NCI-H2196 (cell line): ENCODE measurements at regions not wholly inside any gene's neighbourhood (a gene's known extent, or its start where the extent isn't known, plus 50 kb on each side); places are given as distances from the start of the nearest gene placed in this dataset.
"Not testable (repeated sequence)": the region's sequence is repeated elsewhere in the genome, so short reads cannot be mapped to it uniquely, and the experiment has no call there.

ENCODE experiments used
- DNase-seq: peaks from one replicate; lab custom pipeline; 2025; ENCODE audit not compliant: unreplicated experiment; lab: John Stamatoyannopoulos, UW

- not testable (repeated sequence) for DNase-seq
Measured at GRCh38 chrX:138264095-138264494, 447.4 kb downstream of the FGF13 start.

DNA sequence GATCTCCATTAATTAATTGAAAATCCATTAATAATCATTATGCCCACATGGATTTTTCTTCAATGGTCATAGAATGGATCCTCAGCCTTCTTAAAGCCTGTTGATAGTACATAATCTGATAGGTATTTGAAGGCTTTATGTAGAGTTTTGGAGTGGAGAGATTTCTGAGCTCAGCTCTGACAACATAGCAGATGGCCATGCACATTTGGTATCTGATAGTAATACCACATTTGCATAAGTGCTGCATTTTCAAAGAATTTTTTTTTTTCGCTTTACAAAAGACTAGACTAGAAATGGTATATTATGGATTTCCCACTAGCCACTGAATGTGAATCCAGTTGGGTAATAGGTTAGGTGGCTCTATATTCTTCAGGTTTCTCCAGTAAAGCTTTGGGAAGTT is 440.6 kb downstream of the FGF13 start:
- no peak for DNase-seq

DNA sequence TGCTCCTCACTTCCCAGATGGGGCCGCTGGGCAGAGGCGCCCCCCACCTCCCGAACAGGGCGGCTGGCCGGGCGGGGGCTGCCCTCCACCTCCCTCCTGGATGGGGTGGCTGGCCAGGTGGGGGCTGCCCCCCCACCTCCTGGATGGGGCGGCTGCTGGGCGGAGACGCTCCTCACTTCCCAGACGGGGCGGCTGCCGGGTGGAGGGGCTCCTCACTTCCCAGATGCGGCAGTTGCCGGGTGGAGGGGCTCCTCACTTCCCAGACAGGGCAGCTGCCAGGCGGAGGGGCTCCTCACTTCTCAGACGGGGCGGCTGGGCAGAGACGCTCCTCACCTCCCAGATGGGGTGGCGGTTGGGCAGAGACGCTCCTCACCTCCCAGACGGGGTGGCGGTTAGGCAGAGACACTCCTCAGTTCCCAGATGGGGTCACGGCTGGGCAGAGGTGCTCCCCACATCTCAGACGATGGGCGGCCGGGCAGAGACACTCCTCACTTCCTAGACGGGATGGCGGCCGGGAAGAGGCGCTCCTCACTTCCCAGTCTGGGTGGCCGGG is 428.8 kb downstream of the FGF13 start:
- not testable (repeated sequence) for DNase-seq

GRCh38 chrX:138287205-138287877 is 424.2 kb downstream of the FGF13 start:
- no peak for DNase-seq

GRCh38 chrX:138294951-138295350 is 416.6 kb downstream of the FGF13 start:
- DNase-seq: no peak

DNA sequence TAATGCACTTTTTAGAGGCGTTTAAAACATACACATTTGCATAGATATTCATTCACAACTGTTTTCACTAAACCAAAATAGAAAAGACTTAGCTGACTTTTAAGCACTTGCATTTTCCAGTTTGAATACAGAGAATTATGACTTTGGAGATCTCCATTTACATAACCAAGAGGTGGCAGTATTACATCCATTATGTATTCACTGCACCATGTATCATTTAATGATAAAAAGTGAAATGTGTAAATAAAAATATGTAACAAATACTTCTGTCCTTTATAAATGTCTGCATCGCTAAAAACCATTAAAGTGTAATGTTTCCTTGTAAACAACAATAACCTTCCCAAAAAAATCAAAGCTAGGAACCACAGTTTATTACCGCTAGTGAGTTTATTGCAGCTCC is 413.2 kb downstream of the FGF13 start:
- no peak for DNase-seq

- no peak for DNase-seq
Measured at GRCh38 chrX:138345801-138346200, 365.7 kb downstream of the FGF13 start.

- DNase-seq: no peak
Measured at GRCh38 chrX:138349351-138349750, 362.2 kb downstream of the FGF13 start.

GRCh38 chrX:138378876-138379275 is 332.6 kb downstream of the FGF13 start:
- DNase-seq: no peak

GRCh38 chrX:138408101-138408500 is 303.4 kb downstream of the FGF13 start:
- DNase-seq: no peak

DNA sequence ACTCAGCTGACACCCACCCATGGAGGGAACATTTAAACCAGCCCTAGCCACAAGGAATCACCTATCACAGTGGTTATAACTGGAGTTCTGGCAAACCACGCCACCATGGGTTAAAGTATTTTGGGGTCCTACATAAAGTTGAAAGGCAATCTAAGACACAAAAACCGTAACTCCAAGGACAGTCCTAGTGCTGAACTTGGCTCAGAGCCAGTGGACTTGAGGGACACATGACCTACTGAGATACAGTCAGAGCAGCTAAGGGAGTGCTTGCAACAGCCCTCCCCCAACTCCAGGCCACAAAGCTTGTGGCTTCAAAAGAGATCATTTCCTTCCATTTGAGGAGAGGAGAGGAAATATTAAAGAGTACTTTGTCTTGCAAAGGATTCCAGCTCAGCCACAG is 300.5 kb downstream of the FGF13 start:
- DNase-seq: no peak
